ENCODE measurements at regions not wholly inside any gene's neighbourhood (a gene's known extent, or its start where the extent isn't known, plus 50 kb on each side); places are given as distances from the start of the nearest gene placed in this dataset.

DNA sequence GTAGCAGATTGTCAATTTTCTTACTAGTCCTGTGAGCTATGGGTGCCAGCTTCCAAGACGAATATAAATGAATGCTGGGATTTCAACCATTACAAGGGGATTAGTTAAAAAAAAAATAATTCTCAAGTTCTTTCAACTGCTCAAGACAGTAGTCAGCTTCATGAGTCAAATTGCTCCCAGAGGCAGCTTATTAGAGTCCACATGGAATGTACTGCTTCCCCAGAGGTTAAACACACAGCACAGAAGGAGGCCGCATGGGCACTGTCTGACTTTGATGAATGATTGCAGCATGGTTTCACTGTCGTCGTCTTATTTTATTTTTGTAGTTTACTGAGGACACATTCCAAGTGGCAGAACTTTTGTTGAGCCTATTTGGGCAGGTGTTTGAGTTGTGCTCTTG, 563.2 kb downstream of the TMEM135 start:
- no peak overlapping the region for H3K4me3 Mint-ChIP-seq (ENCODE audit: unreplicated experiment)
- H3K36me3 Mint-ChIP-seq (ENCODE audit: low read depth, unreplicated experiment) = no peaks in the 10 kb centered on the region
- Histone ChIP-seq H3K27ac (ENCODE audit: low read depth, low read length) (no peak overlapping the region), H4K20me1 (ENCODE audit: insufficient read depth, low read length) (no peaks in the 10 kb centered on the region), H2AFZ (ENCODE audit: low read depth, low read length) (no peak overlapping the region), H3K4me1 (ENCODE audit: insufficient read depth, low read length) (no peaks in the 10 kb centered on the region), H3K36me3 (ENCODE audit: insufficient read depth, low read length) (no peaks in the 10 kb centered on the region), H3K4me2 (ENCODE audit: low read length) (no peak overlapping the region), H3K9me3 (ENCODE audit: insufficient read depth, low read depth, low read length) (no peaks in the 10 kb centered on the region), H3K4me3 (ENCODE audit: insufficient read depth, low read depth, low read length) (no peak overlapping the region), H3K9ac (ENCODE audit: low read length) (no peak overlapping the region), H3K79me2 (ENCODE audit: insufficient read depth, low read length) (no peaks in the 10 kb centered on the region), H3K27me3 (ENCODE audit: insufficient read depth, low read length) (no peaks in the 10 kb centered on the region)
- peak; percentile 10 for DNase-seq (ENCODE audit: low read depth)
- H3K4me1 Mint-ChIP-seq (ENCODE audit: low read depth, unreplicated experiment) = peaks cover 2% of the 10 kb centered on the region
- H3K9me3 Mint-ChIP-seq (ENCODE audit: unreplicated experiment) = peaks cover 1% of the 10 kb centered on the region
- no peak overlapping the region for H3K27ac Mint-ChIP-seq (ENCODE audit: unreplicated experiment)
- no peak for TF ChIP-seq EZH2 (IDR thresholded peaks at IDR 0.05; ENCODE audit: insufficient read depth, low read length)
- TF ChIP-seq CTCF (IDR thresholded peaks at IDR 0.05; ENCODE audit: insufficient read depth, low read depth, low read length) = no peak
- no peaks in the 10 kb centered on the region for H3K27me3 Mint-ChIP-seq (ENCODE audit: low read depth, unreplicated experiment)
- FAIRE-seq = no peak

DNA sequence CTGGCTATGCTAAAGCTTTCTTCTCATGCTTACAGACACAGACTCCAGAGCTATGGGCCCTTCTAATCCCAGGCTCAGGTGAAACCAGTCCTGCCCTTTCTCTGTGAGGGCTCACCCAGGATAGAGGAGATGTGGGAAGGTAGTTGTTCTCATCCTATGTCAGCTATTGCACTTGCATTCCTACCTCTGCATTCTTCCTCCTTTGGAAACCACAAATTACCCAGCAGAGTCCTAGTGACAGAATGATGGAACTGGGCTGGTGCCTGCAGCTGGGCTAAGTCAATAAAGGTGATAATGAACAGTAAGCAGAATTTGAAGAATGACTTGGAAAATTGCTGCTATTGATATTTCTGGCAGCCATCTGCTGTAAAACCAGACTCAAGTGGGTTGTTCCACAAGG, 560.0 kb downstream of the TMEM135 start:
- no peak overlapping the region for H3K27ac Mint-ChIP-seq (ENCODE audit: unreplicated experiment)
- no peaks in the 10 kb centered on the region for H4K20me1 ChIP-seq (ENCODE audit: insufficient read depth, low read length)
- no peak overlapping the region for H3K9ac ChIP-seq (ENCODE audit: low read length)
- no peak overlapping the region for H2AFZ ChIP-seq (ENCODE audit: low read depth, low read length)
- H3K27ac ChIP-seq (ENCODE audit: low read depth, low read length) = no peak overlapping the region
- no peaks in the 10 kb centered on the region for H3K27me3 Mint-ChIP-seq (ENCODE audit: low read depth, unreplicated experiment)
- H3K27me3 ChIP-seq (ENCODE audit: insufficient read depth, low read length) = no peaks in the 10 kb centered on the region
- H3K4me2 ChIP-seq (ENCODE audit: low read length) = no peak overlapping the region
- H3K36me3 Mint-ChIP-seq (ENCODE audit: low read depth, unreplicated experiment) = no peaks in the 10 kb centered on the region
- peak; percentile 16 for DNase-seq (ENCODE audit: low read depth)
- H3K4me3 ChIP-seq (ENCODE audit: insufficient read depth, low read depth, low read length) = no peak overlapping the region
- H3K36me3 ChIP-seq (ENCODE audit: insufficient read depth, low read length) = no peaks in the 10 kb centered on the region
- peaks cover 2% of the 10 kb centered on the region for H3K4me1 Mint-ChIP-seq (ENCODE audit: low read depth, unreplicated experiment)
- no peak for FAIRE-seq
- H3K79me2 ChIP-seq (ENCODE audit: insufficient read depth, low read length) = no peaks in the 10 kb centered on the region
- H3K9me3 Mint-ChIP-seq (ENCODE audit: unreplicated experiment) = peaks cover 1% of the 10 kb centered on the region
- H3K4me3 Mint-ChIP-seq (ENCODE audit: unreplicated experiment) = no peak overlapping the region
- TF ChIP-seq EZH2 (IDR thresholded peaks at IDR 0.05; ENCODE audit: insufficient read depth, low read length) = no peak
- TF ChIP-seq CTCF (IDR thresholded peaks at IDR 0.05; ENCODE audit: insufficient read depth, low read depth, low read length) = no peak
- H3K4me1 ChIP-seq (ENCODE audit: insufficient read depth, low read length) = no peaks in the 10 kb centered on the region
- no peaks in the 10 kb centered on the region for H3K9me3 ChIP-seq (ENCODE audit: insufficient read depth, low read depth, low read length)

DNA sequence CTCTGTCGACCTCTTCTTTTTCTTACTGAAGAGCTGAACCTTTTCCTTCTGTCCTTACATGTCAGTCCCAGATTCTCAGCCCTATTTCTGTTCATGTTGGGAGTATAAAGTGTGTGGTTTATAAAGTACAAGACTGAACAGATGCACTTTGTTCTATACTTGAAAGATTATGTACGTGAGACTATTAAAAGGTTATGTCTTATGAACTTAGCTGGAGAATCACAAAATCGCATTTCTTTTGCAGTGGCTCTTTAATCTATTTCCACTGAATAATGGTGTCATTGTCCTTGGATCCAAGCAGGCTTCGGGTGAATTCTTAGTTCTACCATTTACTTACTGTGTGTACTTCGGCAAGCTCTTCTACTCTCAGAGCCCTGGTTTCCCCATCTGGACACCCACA, 558.4 kb downstream of the TMEM135 start:
- Histone ChIP-seq H2AFZ (ENCODE audit: low read depth, low read length) (no peak overlapping the region), H3K9me3 (ENCODE audit: insufficient read depth, low read depth, low read length) (no peaks in the 10 kb centered on the region), H4K20me1 (ENCODE audit: insufficient read depth, low read length) (no peaks in the 10 kb centered on the region), H3K4me2 (ENCODE audit: low read length) (no peak overlapping the region), H3K4me1 (ENCODE audit: insufficient read depth, low read length) (no peaks in the 10 kb centered on the region), H3K36me3 (ENCODE audit: insufficient read depth, low read length) (no peaks in the 10 kb centered on the region), H3K9ac (ENCODE audit: low read length) (no peak overlapping the region), H3K27ac (ENCODE audit: low read depth, low read length) (no peak overlapping the region), H3K79me2 (ENCODE audit: insufficient read depth, low read length) (no peaks in the 10 kb centered on the region), H3K27me3 (ENCODE audit: insufficient read depth, low read length) (no peaks in the 10 kb centered on the region), H3K4me3 (ENCODE audit: insufficient read depth, low read depth, low read length) (no peak overlapping the region)
- no peak for FAIRE-seq
- Mint-ChIP-seq H3K27me3 (ENCODE audit: low read depth, unreplicated experiment) (no peaks in the 10 kb centered on the region), H3K9me3 (ENCODE audit: unreplicated experiment) (peaks cover 3% of the 10 kb centered on the region), H3K36me3 (ENCODE audit: low read depth, unreplicated experiment) (no peaks in the 10 kb centered on the region), H3K4me1 (ENCODE audit: low read depth, unreplicated experiment) (peaks cover 2% of the 10 kb centered on the region), H3K27ac (ENCODE audit: unreplicated experiment) (no peak overlapping the region), H3K4me3 (ENCODE audit: unreplicated experiment) (no peak overlapping the region)
- no peak for DNase-seq (ENCODE audit: low read depth)
- no peak for TF ChIP-seq EZH2 (IDR thresholded peaks at IDR 0.05; ENCODE audit: insufficient read depth, low read length)
- no peak for TF ChIP-seq CTCF (IDR thresholded peaks at IDR 0.05; ENCODE audit: insufficient read depth, low read depth, low read length)
